Upper lobe of right lung (tissue), 1 donor: ENCODE measurements at regions not wholly inside any gene's neighbourhood (a gene's known extent, or its start where the extent isn't known, plus 50 kb on each side); places are given as distances from the start of the nearest gene placed in this dataset.

Source experiments
- ATAC-seq: fragments of 200-7000 bp; cut with Tn5 transposase; one replicate; pipeline ENCODE4 v1.9.1; 2020; ENCODE audit warnings: mild to moderate bottlenecking, moderate library complexity
- DNase-seq: peaks from one replicate; pipeline ENCODE4 v3.0.0-alpha.2; 2020
- H3K27ac ChIP-seq: fragments of 200-600 bp; one replicate; pipeline ENCODE4 v1.8.0; 2022
- H3K27me3 ChIP-seq: fragments of 200-600 bp; one replicate; pipeline ENCODE4 v1.8.0; 2022; ENCODE audit warnings: mild to moderate bottlenecking
- H3K36me3 ChIP-seq: fragments of 200-600 bp; one replicate; pipeline ENCODE4 v1.8.0; 2022
- H3K4me1 ChIP-seq: fragments of 200-600 bp; one replicate; pipeline ENCODE4 v1.8.0; 2022
- H3K4me3 ChIP-seq: fragments of 200-600 bp; one replicate; pipeline ENCODE4 v1.8.0; 2022; ENCODE audit warnings: mild to moderate bottlenecking
- H3K9me3 ChIP-seq: fragments of 200-600 bp; one replicate; pipeline ENCODE4 v1.8.0; 2022
- CTCF ChIP-seq: fragments of 200-600 bp; IDR thresholded peaks from one replicate; pipeline ENCODE4 v1.8.0; 2022; ENCODE audit warnings: antibody characterized with exemption
- intact Hi-C: fragments of 100-400 bp; cut with DNase I; formaldehyde crosslinking; loops from one replicate; pipeline ENCODE4 v1.11.0; 2022
- donor health status: DM: no; HTN: yes; CAD: no; lungs with severe emphysema.

- Histone ChIP-seq H3K4me1 (no peaks in the 10 kb centered on the region), H3K27me3 (no peaks in the 10 kb centered on the region), H3K4me3 (no peak overlapping the region), H3K36me3 (no peaks in the 10 kb centered on the region), H3K9me3 (no peaks in the 10 kb centered on the region), H3K27ac (no peak overlapping the region)
- intact Hi-C loops = no loop called here
- DNase-seq = no peak
- TF ChIP-seq CTCF = no peak
- no peak for ATAC-seq
Observed at GRCh38 chr16:17647879-17648872, 177.4 kb upstream of the XYLT1 start.

- no peak for TF ChIP-seq CTCF
- Histone ChIP-seq H3K4me1 (no peaks in the 10 kb centered on the region), H3K36me3 (no peaks in the 10 kb centered on the region), H3K27ac (no peak overlapping the region), H3K4me3 (no peak overlapping the region), H3K27me3 (no peaks in the 10 kb centered on the region), H3K9me3 (no peaks in the 10 kb centered on the region)
- no peak for ATAC-seq
- no peak for DNase-seq
- intact Hi-C loops = no loop called here
Observed at GRCh38 chr16:17643935-17644334, 173.2 kb upstream of the XYLT1 start.

- Histone ChIP-seq H3K36me3 (no peaks in the 10 kb centered on the region), H3K4me1 (no peaks in the 10 kb centered on the region), H3K27ac (no peak overlapping the region), H3K27me3 (no peaks in the 10 kb centered on the region), H3K9me3 (no peaks in the 10 kb centered on the region), H3K4me3 (no peak overlapping the region)
- no peak for DNase-seq
- no peak for TF ChIP-seq CTCF
- intact Hi-C loops = no loop called here
- ATAC-seq = no peak
Observed at GRCh38 chr16:17641990-17642389, 171.2 kb upstream of the XYLT1 start.

- H3K4me3 ChIP-seq = no peak overlapping the region
- no peaks in the 10 kb centered on the region for H3K9me3 ChIP-seq
- H3K27me3 ChIP-seq = no peaks in the 10 kb centered on the region
- no peaks in the 10 kb centered on the region for H3K4me1 ChIP-seq
- H3K27ac ChIP-seq = no peak overlapping the region
- no peaks in the 10 kb centered on the region for H3K36me3 ChIP-seq
- DNase-seq = no peak
- intact Hi-C loops = no loop called here
- no peak for ATAC-seq
- no peak for TF ChIP-seq CTCF
Observed at GRCh38 chr16:17638134-17638533, 167.4 kb upstream of the XYLT1 start.

GRCh38 chr16:17635183-17635582 lies 164.4 kb upstream of the XYLT1 start:
- no peaks in the 10 kb centered on the region for H3K36me3 ChIP-seq
- no peak for ATAC-seq
- TF ChIP-seq CTCF = no peak

More at GRCh38 chr16:17635183-17635582, 164.4 kb upstream of the XYLT1 start:
- Histone ChIP-seq H3K27ac (no peak overlapping the region), H3K9me3 (no peaks in the 10 kb centered on the region), H3K4me3 (no peak overlapping the region), H3K27me3 (no peaks in the 10 kb centered on the region), H3K4me1 (no peaks in the 10 kb centered on the region)
- intact Hi-C loops = no loop called here
- DNase-seq = no peak
